SKM-1 (cell line): ENCODE measurements at regions not wholly inside any gene's neighbourhood (a gene's known extent, or its start where the extent isn't known, plus 50 kb on each side); places are given as distances from the start of the nearest gene placed in this dataset.
A peak's percentile ranks its signal among the peaks of the same experiment; 100 is the strongest.

ENCODE experiments used
- DNase-seq: peaks from one replicate; lab custom pipeline; 2025; ENCODE audit not compliant: unreplicated experiment; lab: John Stamatoyannopoulos, UW

DNA sequence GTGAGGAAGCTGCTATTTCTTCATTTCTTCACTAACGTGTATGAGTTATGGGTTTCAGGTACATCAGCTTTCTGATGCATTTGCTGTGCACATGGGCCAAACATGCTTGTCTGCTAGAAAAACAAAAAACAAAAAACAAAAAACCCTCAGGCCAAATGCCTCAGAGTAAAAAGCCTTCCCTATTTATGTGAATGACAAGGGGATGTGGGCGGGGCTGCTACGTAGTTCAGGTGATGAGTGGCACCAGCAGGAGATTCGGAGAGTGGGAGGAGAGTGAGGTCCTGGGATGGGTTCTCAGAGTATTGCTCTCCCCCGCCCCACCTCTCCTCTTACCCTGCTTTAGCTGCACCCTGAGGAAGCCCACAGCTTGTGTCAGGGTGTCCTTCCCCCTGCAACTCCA, 596.8 kb upstream of the JAG1 start:
- DNase-seq: no peak

DNA sequence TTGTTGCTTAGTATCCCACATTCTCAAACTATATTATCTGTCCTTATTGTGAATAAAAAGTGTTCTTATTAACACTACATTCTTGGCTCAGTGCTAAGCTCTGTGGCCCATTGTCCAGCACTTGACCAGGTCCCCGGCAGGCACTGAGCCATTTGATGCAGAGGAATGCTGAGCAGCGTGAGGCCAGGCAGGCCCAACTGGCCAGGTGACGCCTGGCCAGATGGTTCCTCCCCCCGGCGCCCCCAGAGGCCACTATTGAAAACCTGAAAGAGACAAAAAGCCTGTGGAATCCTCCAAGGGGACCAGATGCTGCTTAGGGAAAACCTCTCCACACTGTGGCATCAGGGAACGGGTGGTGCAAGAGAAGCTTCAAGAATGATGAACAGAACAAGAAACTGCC, 597.5 kb upstream of the JAG1 start:
- DNase-seq: no peak

DNA sequence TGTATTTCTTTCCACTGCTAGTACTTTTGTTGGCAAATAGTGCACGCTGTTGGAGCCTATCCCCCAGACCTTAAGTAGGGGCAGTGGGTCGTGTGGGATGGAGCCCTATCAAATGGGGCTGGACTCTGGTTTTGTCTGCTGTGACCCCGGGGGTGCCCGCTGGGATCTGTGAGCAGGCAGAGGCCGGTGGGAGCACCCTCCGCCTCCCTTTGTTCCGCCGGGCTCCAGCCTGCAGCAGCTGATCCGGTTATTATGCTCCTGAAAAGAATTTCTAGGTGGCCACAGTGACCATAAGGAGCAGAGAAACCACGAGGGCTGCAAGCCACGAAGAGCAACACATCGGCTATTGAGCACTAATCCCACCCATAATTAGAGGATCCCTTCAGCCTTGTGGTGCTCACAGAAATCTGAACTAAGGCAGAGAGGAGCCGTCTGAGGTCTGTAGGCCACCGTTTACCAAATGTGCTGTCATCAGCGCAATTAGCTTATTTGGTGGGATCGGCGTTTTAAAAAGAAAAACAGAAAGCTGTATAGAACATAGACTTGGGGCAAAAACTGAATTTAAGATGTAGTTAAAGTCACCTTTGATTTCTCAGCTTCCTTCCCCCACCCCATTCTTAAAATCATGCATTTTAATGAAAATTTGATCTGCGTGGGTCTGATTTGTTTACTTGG, 598.3 kb upstream of the JAG1 start:
- DNase-seq: no peak

- peak; percentile 11 for DNase-seq
These were observed 600.4 kb upstream of the JAG1 start for GRCh38 chr20:11274141-11274594.

- no peak for DNase-seq
These were observed 601.9 kb upstream of the JAG1 start for GRCh38 chr20:11275740-11276139.

GRCh38 chr20:11277170-11277569, 603.4 kb upstream of the JAG1 start:
- no peak for DNase-seq

DNA sequence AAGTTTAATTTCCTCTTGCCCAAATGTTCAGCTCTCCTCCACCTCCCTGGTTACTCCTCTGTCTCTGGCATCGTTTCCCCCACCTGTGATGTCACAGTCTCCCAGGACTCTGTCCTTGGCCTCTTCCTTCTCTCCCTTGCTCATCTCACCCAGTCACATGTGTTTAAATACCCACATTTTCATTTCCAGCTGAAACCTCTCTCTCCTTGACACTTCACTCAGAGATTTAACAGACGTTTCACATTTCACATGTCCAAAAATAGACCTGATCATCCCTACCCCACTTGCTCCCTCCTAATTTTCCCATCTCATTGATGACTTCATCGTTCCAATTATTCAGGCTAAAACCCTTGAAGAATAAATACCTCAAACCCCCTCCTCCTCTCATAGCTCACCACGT, 604.1 kb upstream of the JAG1 start:
- DNase-seq: no peak

DNA sequence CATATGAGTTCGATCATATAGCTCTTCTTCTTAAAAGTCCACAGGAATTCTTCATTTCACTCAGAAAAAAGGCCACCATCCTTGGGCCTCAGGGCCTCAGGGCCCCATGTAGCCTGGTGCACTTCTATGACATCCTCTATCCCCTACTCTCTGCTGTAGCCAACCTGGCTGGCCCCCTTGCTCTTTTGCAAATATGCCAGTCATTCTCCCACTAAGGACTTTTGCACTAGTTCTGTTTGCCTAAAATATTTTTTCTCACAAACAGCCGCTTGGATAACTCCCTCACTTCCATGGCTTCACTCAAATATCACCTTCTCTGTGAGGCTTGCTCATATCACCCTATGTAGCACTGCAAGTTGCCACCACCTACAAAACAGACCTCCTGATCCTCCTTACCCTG, 604.7 kb upstream of the JAG1 start:
- DNase-seq: no peak

DNA sequence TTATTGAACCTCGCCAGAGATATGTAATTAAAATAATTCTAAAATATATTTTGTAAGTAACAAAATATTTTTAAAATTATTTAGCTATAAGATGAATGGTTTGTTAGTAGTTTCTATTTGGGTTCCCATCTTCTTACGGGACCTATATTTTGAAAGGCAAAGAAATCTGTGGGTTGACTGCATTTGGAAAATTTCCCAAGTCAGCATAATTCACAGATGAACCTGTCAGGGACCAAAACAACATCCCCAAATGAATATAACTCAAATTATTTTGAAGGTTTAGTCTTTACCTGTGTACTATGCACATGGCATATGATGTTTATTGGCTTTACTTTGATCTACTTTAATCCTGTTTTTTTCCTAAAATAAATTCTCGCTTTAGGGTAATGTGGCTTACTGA, 607.4 kb upstream of the JAG1 start:
- DNase-seq: no peak

DNA sequence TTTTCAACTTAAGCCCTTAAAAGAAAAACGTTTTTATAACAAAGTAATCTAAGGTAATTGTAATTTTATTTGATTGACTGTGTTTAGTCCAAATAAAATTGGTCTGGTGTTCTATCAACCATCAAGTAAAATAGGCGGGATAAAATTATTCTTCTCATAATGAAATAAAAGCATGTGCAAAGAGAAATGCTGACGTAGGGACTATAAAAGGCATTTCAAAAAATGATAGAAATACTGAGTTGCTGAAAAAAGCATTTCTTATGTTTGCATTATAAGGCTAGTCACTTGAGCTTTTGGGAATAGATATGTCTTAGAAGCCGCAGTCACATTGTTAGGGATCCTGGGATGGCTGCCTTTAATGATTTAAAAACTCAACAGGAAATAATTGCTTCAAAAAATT, 608.0 kb upstream of the JAG1 start:
- no peak for DNase-seq

GRCh38 chr20:11287126-11287525, 613.3 kb upstream of the JAG1 start:
- no peak for DNase-seq

DNA sequence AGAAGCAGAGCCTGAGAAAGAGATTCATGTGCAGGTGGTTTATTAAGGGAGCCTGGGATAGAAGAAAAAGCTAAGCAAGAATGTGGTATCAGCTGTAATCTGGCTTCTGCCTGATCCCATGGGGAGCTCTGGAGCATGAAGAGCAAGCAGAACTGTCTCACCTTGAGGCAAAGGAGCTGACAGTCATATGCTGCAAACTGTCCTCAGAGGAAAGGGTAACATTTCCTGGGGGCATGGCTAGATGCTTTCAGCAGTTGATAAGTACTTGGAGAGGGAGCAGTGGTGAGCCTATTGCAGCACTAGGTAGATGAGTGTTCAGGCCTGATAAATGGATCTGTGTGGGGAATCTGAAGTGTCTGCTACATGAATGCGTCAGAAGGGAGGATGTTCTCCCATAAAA, 621.5 kb upstream of the BTBD3 start:
- DNase-seq: no peak

DNA sequence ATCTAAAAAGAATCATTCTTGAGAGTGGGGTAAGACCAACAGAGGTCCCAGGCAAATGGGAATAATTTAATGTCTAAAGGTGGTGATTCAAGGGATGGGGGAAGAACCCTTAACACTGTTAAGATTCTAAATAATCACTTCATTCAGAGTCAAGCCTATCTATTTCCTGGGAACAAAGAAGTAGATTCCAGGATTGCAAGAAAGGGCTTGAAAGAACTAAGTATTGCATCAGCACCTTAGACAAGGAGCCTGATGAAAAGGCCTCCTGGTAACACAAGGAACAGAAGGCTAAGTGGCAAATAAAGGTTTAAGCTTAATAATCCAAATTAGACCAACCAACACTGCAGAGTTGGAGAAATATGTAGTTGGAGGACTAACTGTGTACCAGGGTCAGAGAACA, 620.7 kb upstream of the BTBD3 start:
- DNase-seq: no peak

DNA sequence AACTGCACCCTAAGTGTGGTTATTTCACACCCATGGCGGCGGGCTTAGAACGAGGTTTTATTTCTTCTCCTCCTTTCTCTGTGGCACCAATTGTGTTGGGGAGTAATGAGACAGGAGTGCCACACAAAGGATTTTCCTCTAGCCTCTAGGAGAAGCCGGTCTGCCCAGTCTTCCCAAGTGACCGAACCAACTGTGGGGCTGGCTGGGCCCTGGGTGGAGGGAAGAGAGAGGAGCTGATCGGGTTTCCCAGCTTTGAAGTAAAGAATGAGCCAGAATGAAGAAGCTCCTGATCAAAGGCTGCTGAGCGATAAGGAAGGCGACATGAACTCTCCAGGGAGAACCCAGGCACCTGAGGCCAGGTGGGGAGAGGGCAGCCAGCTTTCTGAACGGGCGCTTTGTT, 616.0 kb upstream of the BTBD3 start:
- DNase-seq: no peak

- no peak for DNase-seq
These were observed 615.3 kb upstream of the BTBD3 start for GRCh38 chr20:11302436-11302835.

DNA sequence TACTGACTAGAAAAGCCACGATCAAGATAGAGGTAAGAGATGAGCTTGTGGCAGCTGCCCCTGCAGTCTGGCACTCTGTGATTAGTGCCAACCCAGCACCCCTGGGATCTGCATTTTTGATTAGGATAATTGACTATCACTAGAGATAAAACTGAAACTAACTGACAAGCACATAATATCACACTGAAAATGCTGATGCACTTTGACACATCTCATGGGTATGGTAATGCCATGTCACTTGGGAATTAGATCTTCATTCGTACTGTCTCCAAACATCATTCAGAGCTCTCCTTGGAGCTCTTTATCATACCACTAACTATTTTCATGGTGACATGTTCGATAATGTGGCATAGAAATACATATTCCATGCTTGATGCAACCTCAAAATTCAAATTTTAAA, 612.9 kb upstream of the BTBD3 start:
- no peak for DNase-seq

DNA sequence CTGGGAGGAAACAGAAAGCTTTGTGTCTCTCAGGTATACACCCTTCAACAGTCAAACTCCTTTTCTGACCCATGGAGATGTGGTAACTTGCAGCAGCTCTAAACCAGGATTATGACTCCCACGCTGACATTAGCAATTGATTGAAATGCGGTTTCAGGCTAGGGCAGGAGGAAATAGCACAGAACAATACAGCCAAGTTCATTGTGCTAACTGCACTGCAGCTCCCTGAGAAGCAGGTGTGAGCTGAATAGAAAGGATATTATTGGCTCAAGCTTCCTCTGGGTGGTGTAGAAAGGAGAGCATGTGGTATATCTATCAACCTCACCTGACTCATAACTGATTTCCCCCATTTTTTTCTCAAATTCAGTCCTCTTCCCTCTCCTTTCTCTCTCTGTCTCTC, 612.3 kb upstream of the BTBD3 start:
- DNase-seq: no peak

DNA sequence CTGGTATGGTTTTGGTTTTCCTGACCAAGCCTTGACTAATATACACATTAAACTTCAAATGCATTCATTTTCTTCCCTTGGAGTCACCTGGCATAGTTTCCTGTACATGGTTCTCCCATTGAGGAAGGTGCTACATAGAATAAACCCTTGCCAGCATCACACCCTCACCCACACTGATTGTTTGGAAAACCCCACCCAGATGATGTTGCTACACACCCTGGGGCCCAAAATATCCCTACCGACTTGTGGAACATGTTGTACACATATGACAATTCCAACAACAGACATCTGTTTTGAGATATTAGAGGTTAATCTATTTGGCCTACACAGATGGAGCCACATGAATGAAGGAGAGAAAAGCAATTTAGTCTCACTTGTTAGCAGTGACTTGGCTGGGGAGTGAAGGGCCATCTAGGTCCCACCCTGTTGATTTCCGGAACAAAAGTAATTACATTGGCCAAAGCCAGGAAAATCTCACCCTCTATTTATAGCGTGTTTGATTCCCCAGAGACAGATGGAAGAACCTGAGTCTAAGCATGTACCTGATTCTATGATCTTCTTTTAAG, 606.0 kb upstream of the BTBD3 start:
- DNase-seq: no peak

- DNase-seq: no peak
These were observed 602.2 kb upstream of the BTBD3 start for GRCh38 chr20:11315525-11315924.

GRCh38 chr20:11316244-11316643, 601.4 kb upstream of the BTBD3 start:
- no peak for DNase-seq

DNA sequence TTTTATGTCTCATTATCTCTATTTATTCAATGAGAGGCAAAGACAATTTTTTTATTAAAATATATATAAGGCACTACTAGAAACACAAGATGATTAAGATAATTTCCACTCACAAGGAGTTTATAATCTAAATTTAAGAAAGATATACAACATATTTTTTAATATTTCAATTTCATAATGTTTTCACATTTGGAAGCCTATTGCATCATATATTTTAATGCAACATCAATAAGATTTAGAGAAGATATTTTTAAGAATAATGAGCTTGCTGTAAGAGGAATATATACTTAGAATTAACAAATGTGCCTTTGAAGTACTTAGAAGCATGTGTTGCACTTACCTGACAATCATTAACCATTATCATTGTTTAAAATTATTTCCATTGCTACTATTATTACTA, 597.7 kb upstream of the BTBD3 start:
- no peak for DNase-seq

- DNase-seq: no peak
These were observed 593.9 kb upstream of the BTBD3 start for GRCh38 chr20:11323816-11324215.

DNA sequence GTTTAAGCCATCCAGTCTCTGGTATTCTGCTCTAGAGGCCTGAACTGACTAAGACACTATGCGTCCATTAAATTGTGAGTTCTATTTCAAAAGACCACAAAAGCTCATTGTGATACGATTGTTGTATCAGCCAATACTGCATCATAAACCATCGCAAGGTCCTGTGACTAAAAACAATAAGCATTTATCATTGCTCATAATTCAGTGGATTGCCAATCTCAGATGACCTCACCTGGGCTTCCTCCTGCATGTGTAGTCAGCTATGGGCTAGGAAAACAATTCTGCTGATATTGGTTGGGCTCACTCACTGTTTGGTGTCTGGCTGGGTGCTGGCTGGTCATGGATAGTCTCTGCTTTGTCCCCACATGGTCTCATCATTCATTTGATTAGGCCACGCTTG, 592.7 kb upstream of the BTBD3 start:
- no peak for DNase-seq
